ENCODE measurements at regions not wholly inside any gene's neighbourhood (a gene's known extent, or its start where the extent isn't known, plus 50 kb on each side); places are given as distances from the start of the nearest gene placed in this dataset.

DNA sequence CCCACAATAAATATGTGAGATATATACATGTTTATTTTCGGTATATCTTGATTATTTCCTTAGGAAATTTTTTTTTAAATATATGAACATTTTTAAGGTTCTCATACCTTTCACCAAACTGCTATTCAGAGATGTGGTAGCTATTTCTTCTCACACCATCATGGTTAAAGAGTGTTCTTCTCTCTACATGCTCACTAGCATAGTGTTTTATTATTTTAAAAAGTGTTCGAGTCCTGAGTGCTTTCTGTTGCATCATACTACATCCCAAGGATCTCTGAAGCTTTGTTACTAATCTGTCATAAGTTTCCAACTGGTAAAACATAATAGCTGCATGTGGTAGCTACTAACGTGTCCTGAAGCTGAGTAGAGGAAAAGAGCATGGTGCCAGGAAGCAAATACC lies 177.4 kb upstream of the GLRA1 start:
- TF ChIP-seq, protein P1, sequence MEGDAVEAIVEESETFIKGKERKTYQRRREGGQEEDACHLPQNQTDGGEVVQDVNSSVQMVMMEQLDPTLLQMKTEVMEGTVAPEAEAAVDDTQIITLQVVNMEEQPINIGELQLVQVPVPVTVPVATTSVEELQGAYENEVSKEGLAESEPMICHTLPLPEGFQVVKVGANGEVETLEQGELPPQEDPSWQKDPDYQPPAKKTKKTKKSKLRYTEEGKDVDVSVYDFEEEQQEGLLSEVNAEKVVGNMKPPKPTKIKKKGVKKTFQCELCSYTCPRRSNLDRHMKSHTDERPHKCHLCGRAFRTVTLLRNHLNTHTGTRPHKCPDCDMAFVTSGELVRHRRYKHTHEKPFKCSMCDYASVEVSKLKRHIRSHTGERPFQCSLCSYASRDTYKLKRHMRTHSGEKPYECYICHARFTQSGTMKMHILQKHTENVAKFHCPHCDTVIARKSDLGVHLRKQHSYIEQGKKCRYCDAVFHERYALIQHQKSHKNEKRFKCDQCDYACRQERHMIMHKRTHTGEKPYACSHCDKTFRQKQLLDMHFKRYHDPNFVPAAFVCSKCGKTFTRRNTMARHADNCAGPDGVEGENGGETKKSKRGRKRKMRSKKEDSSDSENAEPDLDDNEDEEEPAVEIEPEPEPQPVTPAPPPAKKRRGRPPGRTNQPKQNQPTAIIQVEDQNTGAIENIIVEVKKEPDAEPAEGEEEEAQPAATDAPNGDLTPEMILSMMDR (IDR thresholded peaks at IDR 0.05): no peak
- TF ChIP-seq TCF7L2 (IDR thresholded peaks at IDR 0.05; ENCODE audit: low read depth, low read length): no peak
- TF ChIP-seq POLR2AphosphoS5 (IDR thresholded peaks at IDR 0.05; ENCODE audit: low read depth, low read length): no peak
- TF ChIP-seq, protein P2, sequence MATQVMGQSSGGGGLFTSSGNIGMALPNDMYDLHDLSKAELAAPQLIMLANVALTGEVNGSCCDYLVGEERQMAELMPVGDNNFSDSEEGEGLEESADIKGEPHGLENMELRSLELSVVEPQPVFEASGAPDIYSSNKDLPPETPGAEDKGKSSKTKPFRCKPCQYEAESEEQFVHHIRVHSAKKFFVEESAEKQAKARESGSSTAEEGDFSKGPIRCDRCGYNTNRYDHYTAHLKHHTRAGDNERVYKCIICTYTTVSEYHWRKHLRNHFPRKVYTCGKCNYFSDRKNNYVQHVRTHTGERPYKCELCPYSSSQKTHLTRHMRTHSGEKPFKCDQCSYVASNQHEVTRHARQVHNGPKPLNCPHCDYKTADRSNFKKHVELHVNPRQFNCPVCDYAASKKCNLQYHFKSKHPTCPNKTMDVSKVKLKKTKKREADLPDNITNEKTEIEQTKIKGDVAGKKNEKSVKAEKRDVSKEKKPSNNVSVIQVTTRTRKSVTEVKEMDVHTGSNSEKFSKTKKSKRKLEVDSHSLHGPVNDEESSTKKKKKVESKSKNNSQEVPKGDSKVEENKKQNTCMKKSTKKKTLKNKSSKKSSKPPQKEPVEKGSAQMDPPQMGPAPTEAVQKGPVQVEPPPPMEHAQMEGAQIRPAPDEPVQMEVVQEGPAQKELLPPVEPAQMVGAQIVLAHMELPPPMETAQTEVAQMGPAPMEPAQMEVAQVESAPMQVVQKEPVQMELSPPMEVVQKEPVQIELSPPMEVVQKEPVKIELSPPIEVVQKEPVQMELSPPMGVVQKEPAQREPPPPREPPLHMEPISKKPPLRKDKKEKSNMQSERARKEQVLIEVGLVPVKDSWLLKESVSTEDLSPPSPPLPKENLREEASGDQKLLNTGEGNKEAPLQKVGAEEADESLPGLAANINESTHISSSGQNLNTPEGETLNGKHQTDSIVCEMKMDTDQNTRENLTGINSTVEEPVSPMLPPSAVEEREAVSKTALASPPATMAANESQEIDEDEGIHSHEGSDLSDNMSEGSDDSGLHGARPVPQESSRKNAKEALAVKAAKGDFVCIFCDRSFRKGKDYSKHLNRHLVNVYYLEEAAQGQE (IDR thresholded peaks at IDR 0.05; ENCODE audit: insufficient read depth in 1 of 2, low read depth in 2 of 2, low read length in 1 of 2): no peak
- TF ChIP-seq SIN3A (IDR thresholded peaks at IDR 0.05; ENCODE audit: borderline replicate concordance, insufficient read depth, low read depth, low read length): no peak
